ENCODE measurements at regions not wholly inside any gene's neighbourhood (a gene's known extent, or its start where the extent isn't known, plus 50 kb on each side); places are given as distances from the start of the nearest gene placed in this dataset.

DNA sequence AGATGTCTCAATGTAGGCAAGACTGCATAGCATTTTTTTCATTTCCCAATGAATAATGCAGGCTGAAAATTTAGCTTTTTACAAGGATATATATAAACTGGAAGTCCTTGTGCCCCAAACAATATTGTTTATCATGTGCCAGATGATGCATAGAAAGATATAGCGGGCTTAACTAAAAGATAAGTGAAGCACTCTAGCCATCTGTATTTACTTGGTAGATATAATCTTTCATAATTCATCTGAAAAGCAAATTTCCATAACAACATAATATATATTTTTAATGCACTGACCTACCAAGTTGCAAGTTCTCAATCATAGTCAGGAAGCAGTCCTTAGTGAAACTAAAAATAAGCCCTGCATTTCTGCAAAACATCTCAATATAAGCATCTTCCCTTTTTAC, 653.3 kb downstream of the NLGN4X start:
- in situ Hi-C loops (cut with MboI; ENCODE audit: low sequenced_read_pairs) (no loop called here), intact Hi-C loops (cut with micrococcal nuclease) (no loop called here), dilution Hi-C loops (cut with HindIII; ENCODE audit: low sequenced_read_pairs, unreplicated experiment) (no loop called here)
- no peaks in the 10 kb centered on the region for H4K20me1 ChIP-seq (ENCODE audit: insufficient read depth, low read length)
- no peak overlapping the region for H2BK120ac ChIP-seq (ENCODE audit: low read depth, low read length)
- no peaks in the 10 kb centered on the region for H3K4me1 ChIP-seq (ENCODE audit: control insufficient read depth, insufficient read depth, low read length)
- H3K14ac ChIP-seq (replicated peaks; ENCODE audit: low read depth, low read length), result no peak overlapping the region
- no peaks in the 10 kb centered on the region for H3K36me3 ChIP-seq (ENCODE audit: control insufficient read depth, insufficient read depth, low read length)
- no peak overlapping the region for H3K9ac ChIP-seq (ENCODE audit: low read depth, low read length)
- H3K27ac ChIP-seq (ENCODE audit: insufficient read depth, low read length), result no peak overlapping the region
- no peak overlapping the region for H2AK9ac ChIP-seq (replicated peaks; ENCODE audit: low read depth, low read length, poor library complexity)
- POLR2A ChIA-PET (ENCODE audit: unreplicated experiment), result no interaction called here
- DNase-seq (no peak), ATAC-seq (ENCODE audit: low read depth) (no peak)
- H3K9me3 ChIP-seq (ENCODE audit: control insufficient read depth, insufficient read depth, low read length), result peaks cover 3% of the 10 kb centered on the region
- H4K8ac ChIP-seq (ENCODE audit: low read depth in 2 of 2, low read length in 2 of 2), result no peak overlapping the region
- H3K18ac ChIP-seq (ENCODE audit: low read depth, low read length), result no peak overlapping the region
- BruUV-seq (replicated peaks), result no TSS peak
- CTCF ChIA-PET, result no interaction called here
- no peak overlapping the region for H2BK20ac ChIP-seq (ENCODE audit: low read depth, low read length)
- no peak overlapping the region for H4K91ac ChIP-seq (ENCODE audit: insufficient read depth, low read depth, low read length)
- H2AFZ ChIP-seq (replicated peaks; ENCODE audit: low read length, poor library complexity), result no peak overlapping the region
- no peaks in the 10 kb centered on the region for H3K9me1 ChIP-seq (ENCODE audit: insufficient read depth, low read length)
- no peak for TF ChIP-seq MAFK (IDR thresholded peaks at IDR 0.05; ENCODE audit: low read depth, low read length)
- TF ChIP-seq BHLHE40 (IDR thresholded peaks at IDR 0.05; ENCODE audit: low read depth, low read length), result no peak
- TF ChIP-seq RFX5 (IDR thresholded peaks at IDR 0.05; ENCODE audit: low read depth, low read length), result no peak
- TF ChIP-seq RAD21 (IDR thresholded peaks at IDR 0.05; ENCODE audit: low read length), result no peak
- TF ChIP-seq FOS (IDR thresholded peaks at IDR 0.05; ENCODE audit: low read depth, low read length), result no peak
- no peak for TF ChIP-seq CHD1 (IDR thresholded peaks at IDR 0.05; ENCODE audit: low read depth, low read length)
- TF ChIP-seq MXI1 (IDR thresholded peaks at IDR 0.05; ENCODE audit: borderline replicate concordance, low read depth, low read length), result no peak
- TF ChIP-seq, protein P1, sequence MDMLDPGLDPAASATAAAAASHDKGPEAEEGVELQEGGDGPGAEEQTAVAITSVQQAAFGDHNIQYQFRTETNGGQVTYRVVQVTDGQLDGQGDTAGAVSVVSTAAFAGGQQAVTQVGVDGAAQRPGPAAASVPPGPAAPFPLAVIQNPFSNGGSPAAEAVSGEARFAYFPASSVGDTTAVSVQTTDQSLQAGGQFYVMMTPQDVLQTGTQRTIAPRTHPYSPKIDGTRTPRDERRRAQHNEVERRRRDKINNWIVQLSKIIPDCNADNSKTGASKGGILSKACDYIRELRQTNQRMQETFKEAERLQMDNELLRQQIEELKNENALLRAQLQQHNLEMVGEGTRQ (IDR thresholded peaks at IDR 0.05; ENCODE audit: low read depth, low read length), result no peak
- no peak for TF ChIP-seq SMC3 (IDR thresholded peaks at IDR 0.05; ENCODE audit: low read depth, low read length)
- no peak for TF ChIP-seq POLR2A (IDR thresholded peaks at IDR 0.05; ENCODE audit: low read depth, low read length)
- TF ChIP-seq, protein P2, sequence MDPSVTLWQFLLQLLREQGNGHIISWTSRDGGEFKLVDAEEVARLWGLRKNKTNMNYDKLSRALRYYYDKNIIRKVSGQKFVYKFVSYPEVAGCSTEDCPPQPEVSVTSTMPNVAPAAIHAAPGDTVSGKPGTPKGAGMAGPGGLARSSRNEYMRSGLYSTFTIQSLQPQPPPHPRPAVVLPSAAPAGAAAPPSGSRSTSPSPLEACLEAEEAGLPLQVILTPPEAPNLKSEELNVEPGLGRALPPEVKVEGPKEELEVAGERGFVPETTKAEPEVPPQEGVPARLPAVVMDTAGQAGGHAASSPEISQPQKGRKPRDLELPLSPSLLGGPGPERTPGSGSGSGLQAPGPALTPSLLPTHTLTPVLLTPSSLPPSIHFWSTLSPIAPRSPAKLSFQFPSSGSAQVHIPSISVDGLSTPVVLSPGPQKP (IDR thresholded peaks at IDR 0.05; ENCODE audit: borderline replicate concordance, low read depth, low read length), result no peak
- no peak for TF ChIP-seq CEBPB (IDR thresholded peaks at IDR 0.05; ENCODE audit: low read depth, low read length)
- TF ChIP-seq, protein P3, sequence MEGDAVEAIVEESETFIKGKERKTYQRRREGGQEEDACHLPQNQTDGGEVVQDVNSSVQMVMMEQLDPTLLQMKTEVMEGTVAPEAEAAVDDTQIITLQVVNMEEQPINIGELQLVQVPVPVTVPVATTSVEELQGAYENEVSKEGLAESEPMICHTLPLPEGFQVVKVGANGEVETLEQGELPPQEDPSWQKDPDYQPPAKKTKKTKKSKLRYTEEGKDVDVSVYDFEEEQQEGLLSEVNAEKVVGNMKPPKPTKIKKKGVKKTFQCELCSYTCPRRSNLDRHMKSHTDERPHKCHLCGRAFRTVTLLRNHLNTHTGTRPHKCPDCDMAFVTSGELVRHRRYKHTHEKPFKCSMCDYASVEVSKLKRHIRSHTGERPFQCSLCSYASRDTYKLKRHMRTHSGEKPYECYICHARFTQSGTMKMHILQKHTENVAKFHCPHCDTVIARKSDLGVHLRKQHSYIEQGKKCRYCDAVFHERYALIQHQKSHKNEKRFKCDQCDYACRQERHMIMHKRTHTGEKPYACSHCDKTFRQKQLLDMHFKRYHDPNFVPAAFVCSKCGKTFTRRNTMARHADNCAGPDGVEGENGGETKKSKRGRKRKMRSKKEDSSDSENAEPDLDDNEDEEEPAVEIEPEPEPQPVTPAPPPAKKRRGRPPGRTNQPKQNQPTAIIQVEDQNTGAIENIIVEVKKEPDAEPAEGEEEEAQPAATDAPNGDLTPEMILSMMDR (conservative IDR thresholded peaks at IDR 0.05; ENCODE audit: low read depth, low read length), result no peak
- TF ChIP-seq MAZ (IDR thresholded peaks at IDR 0.05; ENCODE audit: borderline replicate concordance, low read depth, low read length), result no peak
- TF ChIP-seq RCOR1 (IDR thresholded peaks at IDR 0.05; ENCODE audit: insufficient replicate concordance, low read length), result no peak
- TF ChIP-seq NFE2L2 (IDR thresholded peaks at IDR 0.05; ENCODE audit: low read depth, low read length), result no peak
- H3K23ac ChIP-seq (ENCODE audit: low read depth, low read length), result no peak overlapping the region
- H3K56ac ChIP-seq (ENCODE audit: extremely low read depth, insufficient read depth, low read length), result no peak overlapping the region
- H3K79me1 ChIP-seq (ENCODE audit: low read depth in 1 of 2, low read length in 2 of 2), result no peaks in the 10 kb centered on the region
- no peak overlapping the region for H4K5ac ChIP-seq (ENCODE audit: low read depth, low read length)
- no peak overlapping the region for H2BK15ac ChIP-seq (ENCODE audit: low read depth, low read length)
- H2BK5ac ChIP-seq (ENCODE audit: low read depth, low read length, poor library complexity, severe bottlenecking), result no peak overlapping the region
- no CpG with 5 or more reads among the region's 1 CpG for WGBS, 2 experiments (ENCODE audit: extremely low coverage in 2 of 2, insufficient read length in 1 of 2)
- H3K4me3 ChIP-seq (ENCODE audit: insufficient read depth, low read depth, low read length), result no peak overlapping the region
- H3K4me2 ChIP-seq (ENCODE audit: low read depth, low read length), result no peak overlapping the region
- H3K27me3 ChIP-seq (ENCODE audit: control insufficient read depth, insufficient read depth, low read length), result no peaks in the 10 kb centered on the region
- H3K4ac ChIP-seq (ENCODE audit: low read depth, low read length), result no peak overlapping the region
- no peak overlapping the region for H2AK5ac ChIP-seq (ENCODE audit: low read depth, low read length)

Data from IMR-90 (cell line).